Thoracic aorta (tissue), 2 donors: ENCODE measurements at regions not wholly inside any gene's neighbourhood (a gene's known extent, or its start where the extent isn't known, plus 50 kb on each side); places are given as distances from the start of the nearest gene placed in this dataset.

ENCODE experiments used
- ATAC-seq: fragments of 150-250 bp; one replicate; pipeline ENCODE4 v1.8.0; 2017; ENCODE audit warnings: low read depth; ENCODE audit not compliant: insufficient number of reproducible peaks, low FRiP score
- DNase-seq: peaks from one replicate; pipeline ENCODE4 v3.0.0-alpha.2; 2020; ENCODE audit warnings: low spot score
- H3K27ac ChIP-seq, 2 donors: fragments of 200-600 bp; sonication (generic); 1 replicate in 1 of 2; 2 replicates in 1 of 2; pipeline ENCODE4 v1.5.1; 2016; ENCODE audit warnings: mild to moderate bottlenecking in 2 of 2, moderate library complexity in 2 of 2
- H3K27me3 ChIP-seq: fragments of 200-600 bp; sonication (generic); replicated peaks from 2 replicates; pipeline ENCODE4 v1.6.0; 2016; ENCODE audit warnings: mild to moderate bottlenecking; ENCODE audit not compliant: insufficient read depth
- H3K36me3 ChIP-seq: fragments of 200-600 bp; sonication (generic); one replicate; pipeline ENCODE4 v1.5.1; 2016
- H3K4me1 ChIP-seq, 2 donors: fragments of 200-600 bp; sonication (generic); 1 replicate in 1 of 2; 2 replicates in 1 of 2; pipeline versions ENCODE4 v1.5.1 to v1.6.0; 2016; ENCODE audit warnings: low read depth in 2 of 2, mild to moderate bottlenecking in 1 of 2; ENCODE audit not compliant: control insufficient read depth in 1 of 2
- H3K4me3 ChIP-seq: fragments of 200-600 bp; sonication (generic); 2 replicates; pipeline ENCODE4 v1.5.1; 2016; ENCODE audit warnings: mild to moderate bottlenecking
- H3K9me3 ChIP-seq: fragments of 200-600 bp; sonication (generic); 2 replicates; pipeline ENCODE4 v1.5.1; 2016
- TF ChIP-seq, protein P1 (sequence below): fragments of 200-600 bp; sonication (generic); IDR thresholded peaks from one replicate; pipeline ENCODE4 v1.5.1; 2019; ENCODE audit warnings: antibody characterized with exemption

DNA sequence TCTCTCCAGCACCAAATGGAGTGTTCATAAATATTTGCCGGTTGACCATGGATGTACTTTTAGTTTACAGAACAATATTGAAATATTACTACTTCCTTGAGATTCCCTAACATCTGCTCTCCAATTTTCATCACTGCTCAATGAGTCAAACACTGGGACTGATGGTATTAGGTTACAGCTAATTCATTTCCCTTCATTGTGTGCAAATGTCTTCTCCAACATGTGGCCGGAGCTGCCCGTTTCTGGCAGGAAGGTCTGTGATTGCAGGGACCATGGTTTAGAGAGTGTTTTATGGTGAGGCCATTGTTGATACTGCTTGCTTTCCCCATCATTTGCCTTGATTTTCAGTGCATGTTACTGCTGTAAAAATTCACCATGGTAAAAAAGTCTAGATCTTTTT is 209.3 kb downstream of the HS3ST3B1 start:
- DNase-seq (no peak), ATAC-seq (no peak)
- H3K4me1 ChIP-seq = no peaks in the 10 kb centered on the region
- no peaks in the 10 kb centered on the region for H3K36me3 ChIP-seq
- no peak overlapping the region for H3K27ac ChIP-seq
- TF ChIP-seq, protein P1, sequence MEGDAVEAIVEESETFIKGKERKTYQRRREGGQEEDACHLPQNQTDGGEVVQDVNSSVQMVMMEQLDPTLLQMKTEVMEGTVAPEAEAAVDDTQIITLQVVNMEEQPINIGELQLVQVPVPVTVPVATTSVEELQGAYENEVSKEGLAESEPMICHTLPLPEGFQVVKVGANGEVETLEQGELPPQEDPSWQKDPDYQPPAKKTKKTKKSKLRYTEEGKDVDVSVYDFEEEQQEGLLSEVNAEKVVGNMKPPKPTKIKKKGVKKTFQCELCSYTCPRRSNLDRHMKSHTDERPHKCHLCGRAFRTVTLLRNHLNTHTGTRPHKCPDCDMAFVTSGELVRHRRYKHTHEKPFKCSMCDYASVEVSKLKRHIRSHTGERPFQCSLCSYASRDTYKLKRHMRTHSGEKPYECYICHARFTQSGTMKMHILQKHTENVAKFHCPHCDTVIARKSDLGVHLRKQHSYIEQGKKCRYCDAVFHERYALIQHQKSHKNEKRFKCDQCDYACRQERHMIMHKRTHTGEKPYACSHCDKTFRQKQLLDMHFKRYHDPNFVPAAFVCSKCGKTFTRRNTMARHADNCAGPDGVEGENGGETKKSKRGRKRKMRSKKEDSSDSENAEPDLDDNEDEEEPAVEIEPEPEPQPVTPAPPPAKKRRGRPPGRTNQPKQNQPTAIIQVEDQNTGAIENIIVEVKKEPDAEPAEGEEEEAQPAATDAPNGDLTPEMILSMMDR = no peak
- no peaks in the 10 kb centered on the region for H3K9me3 ChIP-seq
- no peak overlapping the region for H3K4me3 ChIP-seq
- H3K27me3 ChIP-seq = no peaks in the 10 kb centered on the region

DNA sequence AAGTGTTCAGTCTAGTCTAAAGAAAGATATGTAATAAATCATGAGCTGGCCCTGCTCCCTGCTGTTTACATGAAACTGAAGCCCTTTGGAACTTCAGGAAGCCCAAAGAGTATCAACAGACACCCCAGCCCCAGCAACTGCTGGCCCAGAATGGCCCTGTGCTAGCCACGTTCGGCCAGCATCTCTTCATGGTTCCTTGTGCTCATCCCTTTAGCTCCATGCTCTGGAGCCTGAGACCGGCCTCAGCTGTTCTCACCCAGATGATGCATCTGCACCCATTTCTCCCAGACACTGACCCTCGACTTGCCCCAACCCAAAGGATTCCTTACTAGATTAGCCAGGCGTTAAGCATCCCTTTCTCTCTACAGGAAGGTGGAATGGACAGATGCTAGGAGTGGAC is 207.3 kb downstream of the HS3ST3B1 start:
- Histone ChIP-seq H3K9me3 (no peaks in the 10 kb centered on the region), H3K4me1 (no peaks in the 10 kb centered on the region), H3K4me3 (no peak overlapping the region), H3K27ac (no peak overlapping the region), H3K36me3 (no peaks in the 10 kb centered on the region), H3K27me3 (no peaks in the 10 kb centered on the region)
- ATAC-seq = no peak
- DNase-seq = no peak
- TF ChIP-seq, protein P1 = no peak

DNA sequence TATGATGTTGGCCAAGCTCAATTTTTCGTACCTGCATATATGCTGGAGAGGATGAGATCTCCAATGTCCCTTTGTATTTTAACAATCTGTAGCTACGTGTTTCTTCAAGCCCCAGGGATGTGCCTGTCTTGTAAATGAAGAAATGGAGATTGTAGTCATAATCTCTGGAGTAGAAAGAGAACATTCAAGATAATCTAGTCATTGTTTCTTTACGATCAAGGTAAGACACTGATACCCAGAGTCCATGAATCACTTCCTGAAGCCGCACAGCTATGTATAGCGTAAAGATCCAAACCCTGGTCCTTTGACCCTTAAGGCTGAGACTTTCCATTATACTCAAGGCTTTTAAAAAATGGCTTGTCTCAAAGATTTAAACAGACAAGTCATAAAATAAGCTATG is 205.5 kb downstream of the HS3ST3B1 start:
- ATAC-seq = no peak
- no peak overlapping the region for H3K27ac ChIP-seq
- TF ChIP-seq, protein P1 = no peak

DNA sequence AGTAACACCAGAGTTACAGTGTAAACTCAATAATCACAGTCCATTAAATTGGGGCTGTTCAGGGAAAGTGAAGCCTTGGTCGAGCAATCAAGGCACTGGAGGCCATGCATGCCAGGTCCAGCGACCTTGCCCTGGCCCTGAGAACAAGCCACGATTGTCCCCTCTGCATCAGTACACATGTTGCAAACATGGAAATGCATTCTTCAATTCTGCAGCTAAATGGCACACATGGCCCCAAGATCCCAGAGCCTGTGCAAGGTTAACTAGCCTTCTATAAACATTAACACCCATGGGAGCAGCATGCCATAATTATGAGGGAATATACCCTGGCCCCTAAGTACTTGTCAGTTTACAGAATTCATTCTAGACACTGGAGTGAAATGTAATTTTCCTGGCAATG is 204.7 kb downstream of the HS3ST3B1 start:
- Histone ChIP-seq H3K27ac (no peak overlapping the region), H3K4me1 (no peaks in the 10 kb centered on the region), H3K27me3 (no peaks in the 10 kb centered on the region), H3K36me3 (no peaks in the 10 kb centered on the region), H3K9me3 (no peaks in the 10 kb centered on the region), H3K4me3 (no peak overlapping the region)
- ATAC-seq = no peak
- no peak for DNase-seq
- TF ChIP-seq, protein P1 = no peak

More for the DNA sequence above, 205.5 kb downstream of the HS3ST3B1 start:
- Histone ChIP-seq H3K9me3 (no peaks in the 10 kb centered on the region), H3K27me3 (no peaks in the 10 kb centered on the region), H3K4me1 (no peaks in the 10 kb centered on the region), H3K4me3 (no peak overlapping the region), H3K36me3 (no peaks in the 10 kb centered on the region)
- no peak for DNase-seq

DNA sequence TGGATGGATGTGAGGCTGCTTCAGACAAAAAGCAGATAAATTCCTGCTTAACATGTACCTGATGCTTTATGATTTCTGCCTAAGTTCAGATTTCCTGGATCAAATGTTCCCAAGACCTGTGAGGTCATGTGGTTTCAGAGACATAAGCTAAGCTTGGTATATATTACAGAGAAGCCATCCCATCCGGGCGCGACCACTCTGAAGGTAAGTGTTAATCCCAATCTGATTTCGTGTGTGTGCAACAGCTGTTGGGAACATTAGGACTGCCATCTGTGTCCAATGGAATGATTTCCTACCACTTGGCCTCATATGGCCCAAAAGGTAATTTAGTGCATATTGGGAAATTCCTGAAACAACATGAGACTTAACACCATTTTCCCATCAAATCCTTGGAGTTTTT is 199.1 kb downstream of the HS3ST3B1 start:
- ATAC-seq (no peak), DNase-seq (no peak)
- Histone ChIP-seq H3K27me3 (no peaks in the 10 kb centered on the region), H3K4me1 (no peaks in the 10 kb centered on the region), H3K4me3 (no peak overlapping the region), H3K9me3 (no peaks in the 10 kb centered on the region), H3K36me3 (no peaks in the 10 kb centered on the region), H3K27ac (no peak overlapping the region)
- TF ChIP-seq, protein P1 = no peak
